Middle frontal gyrus (tissue), 1 donor: ENCODE measurements at regions not wholly inside any gene's neighbourhood (a gene's known extent, or its start where the extent isn't known, plus 50 kb on each side); places are given as distances from the start of the nearest gene placed in this dataset.
"Not testable (repeated sequence)": the region's sequence is repeated elsewhere in the genome, so short reads cannot be mapped to it uniquely, and the experiment has no call there.

ENCODE experiments used
- DNase-seq: peaks from one replicate; pipeline ENCODE4 v3.0.0-alpha.2; 2015; ENCODE audit warnings: low spot score; ENCODE audit errors: extremely low spot score

DNA sequence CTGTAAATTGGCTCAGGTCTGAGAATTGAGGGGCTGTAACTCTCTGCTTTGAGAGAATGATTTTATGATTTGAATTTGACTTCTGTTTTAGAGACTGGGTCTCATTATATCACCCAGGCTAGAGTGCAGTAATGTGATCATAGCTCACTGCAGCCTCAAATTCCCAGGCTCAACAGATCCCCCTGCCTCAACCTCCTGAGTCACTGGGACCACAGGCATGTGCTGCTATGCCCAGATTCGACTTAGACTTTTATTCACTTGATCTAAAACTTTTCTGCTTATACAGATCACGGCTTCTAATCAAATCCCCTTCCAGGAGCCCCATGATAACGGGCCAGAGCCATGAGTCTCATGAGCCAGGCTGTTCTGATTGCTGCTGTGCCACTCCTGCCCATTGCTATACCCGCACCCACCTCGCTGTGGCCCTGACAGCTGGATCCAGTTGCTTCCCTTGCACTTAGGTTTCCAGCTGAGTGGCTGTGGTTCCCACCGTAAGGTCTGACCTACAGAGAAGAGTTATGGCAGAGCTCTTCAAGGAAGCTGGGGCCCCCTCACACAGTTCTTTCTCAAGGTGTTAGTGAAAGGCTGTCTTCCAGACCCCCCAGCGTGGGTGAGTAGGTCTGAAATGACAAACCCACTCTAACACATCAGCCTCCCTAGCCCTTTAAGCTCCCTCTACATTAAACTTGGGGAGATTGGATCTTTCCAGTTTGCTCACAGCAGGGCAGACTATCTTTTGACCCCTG lies 251.2 kb upstream of the SGCG start:
- no peak for DNase-seq

DNA sequence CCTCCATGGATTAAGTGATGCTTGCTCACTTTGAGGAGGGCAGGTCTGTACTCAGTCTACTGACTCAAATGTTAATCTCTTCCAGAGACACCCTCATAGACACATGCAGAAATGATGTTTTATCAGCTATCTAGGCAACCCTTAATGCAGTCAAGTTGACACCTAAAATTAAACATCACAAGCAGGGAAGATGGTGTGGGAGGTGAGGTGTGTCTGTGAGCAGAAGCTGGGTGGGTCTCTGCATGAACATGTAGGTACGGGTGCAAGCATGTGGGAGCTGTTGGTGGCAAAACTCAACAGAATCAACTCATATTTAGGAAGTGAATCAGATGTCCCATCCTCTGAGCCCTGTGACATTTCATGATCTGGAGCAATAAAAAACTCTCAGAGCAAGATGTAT lies 249.2 kb upstream of the SGCG start:
- no peak for DNase-seq

DNA sequence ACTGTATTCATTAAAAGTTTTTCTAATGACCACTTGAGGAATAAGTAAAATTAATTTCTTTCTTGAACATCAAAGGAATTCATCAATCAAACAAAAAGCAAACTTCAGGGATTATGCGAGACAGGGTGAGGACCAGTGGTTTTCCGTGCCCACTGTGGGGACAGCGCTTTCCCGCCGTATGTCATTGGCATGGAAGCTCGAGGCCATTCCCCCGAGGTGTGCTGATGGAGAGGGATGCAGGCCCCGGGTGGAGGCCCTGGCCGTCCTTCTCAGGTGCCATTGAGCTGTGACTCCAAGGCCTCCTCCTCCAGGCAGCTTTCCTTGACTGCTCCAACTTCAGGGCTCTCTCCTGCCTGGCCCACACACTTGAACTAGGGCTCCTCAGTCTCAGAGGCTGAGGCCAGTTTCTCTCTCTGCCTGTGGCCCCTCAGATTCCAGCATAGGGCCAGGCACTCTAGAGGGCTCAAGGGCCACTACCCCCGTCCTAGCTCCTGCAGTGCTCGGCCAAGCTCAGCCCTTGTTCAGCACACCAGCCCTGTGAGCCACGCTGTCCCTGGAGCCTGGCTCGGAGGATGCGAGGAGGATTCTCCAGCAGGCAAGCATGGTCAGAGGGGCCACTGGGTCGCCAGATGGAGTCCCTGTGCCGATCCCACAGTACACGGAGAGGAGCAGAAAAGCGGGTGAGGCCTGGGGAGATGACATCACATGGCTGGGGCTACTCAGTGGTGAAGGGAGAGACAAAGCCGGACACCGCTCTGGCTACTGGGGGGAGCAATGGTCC lies 248.0 kb upstream of the SGCG start:
- not testable (repeated sequence) for DNase-seq

DNA sequence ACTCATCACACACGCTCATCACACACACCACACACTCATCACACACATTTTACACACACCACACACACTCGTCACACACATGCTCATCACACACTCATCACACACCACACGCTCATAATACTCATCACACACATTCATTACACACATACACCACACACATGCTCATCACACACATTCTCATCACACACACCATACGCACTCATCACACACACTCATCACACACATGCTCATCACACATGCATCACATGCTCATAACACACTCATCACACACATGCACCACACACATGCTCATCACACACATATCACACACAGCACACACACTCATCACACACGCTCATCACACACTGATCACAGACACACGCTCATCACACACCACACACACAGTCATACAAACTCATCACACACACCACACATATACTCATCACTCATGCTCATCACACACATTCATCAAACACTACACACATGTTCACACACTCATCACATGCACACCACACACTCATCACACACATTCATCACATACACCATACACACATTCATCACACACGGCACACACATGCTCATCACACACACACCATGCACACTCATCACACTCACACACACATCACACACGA lies 247.1 kb upstream of the SGCG start:
- no peak for DNase-seq

DNA sequence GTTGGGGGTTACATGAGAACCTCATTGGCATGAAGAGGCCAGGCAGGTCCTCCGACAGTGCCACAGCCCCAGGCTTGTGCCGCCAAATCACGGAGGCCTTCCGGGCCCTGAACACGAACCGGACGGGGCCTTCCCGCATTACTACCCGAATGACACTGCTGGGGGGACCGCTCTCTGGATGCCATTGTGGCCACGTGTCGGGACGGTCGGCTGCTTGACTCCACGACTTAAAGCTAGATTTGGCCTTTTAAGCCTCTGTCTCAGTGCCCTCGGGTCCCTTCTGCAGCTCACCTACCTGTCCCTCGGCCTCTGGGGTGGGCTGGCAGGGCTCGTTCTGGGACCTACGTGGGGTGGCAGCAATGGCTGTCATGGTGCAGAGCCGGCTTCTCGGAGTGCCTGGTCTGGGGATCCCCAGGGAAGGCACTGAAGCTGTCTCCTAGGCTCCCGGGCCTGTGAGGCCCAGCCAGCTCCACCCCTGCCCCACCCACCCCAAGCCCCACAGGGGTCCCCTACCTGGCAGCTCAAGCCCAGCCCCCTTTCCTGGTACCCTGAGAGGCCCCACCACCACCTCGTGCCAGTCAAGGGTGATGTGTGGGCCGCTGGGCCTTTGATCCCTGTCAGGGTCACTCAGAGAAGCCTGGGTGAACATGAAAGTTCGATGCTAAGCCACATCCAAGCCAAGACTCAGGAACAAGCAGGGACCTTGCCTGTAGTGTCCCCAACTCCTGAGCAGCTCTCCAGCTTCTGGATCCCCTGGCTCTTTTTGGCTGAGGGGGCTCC lies 245.8 kb upstream of the SGCG start:
- no peak for DNase-seq

DNA sequence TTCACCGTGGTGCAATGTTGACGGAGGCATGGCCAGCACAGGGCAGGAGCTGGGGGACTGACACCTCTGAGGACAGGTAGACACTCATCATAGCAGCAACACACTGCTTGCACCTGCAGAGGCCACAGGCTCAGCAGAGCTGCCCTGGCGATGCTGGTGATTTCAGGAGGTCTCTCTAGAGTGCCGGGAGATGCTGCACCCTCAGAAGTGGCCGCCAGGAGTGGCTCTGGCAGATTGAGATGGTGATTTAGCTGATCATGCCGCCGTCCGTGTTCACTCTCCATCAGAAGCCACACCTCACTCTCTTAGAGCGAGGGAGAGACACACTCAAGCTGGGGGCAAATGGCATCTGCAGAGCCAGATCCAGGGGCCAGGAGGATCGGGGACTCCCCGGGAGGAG lies 244.6 kb upstream of the SGCG start:
- DNase-seq, result no peak

DNA sequence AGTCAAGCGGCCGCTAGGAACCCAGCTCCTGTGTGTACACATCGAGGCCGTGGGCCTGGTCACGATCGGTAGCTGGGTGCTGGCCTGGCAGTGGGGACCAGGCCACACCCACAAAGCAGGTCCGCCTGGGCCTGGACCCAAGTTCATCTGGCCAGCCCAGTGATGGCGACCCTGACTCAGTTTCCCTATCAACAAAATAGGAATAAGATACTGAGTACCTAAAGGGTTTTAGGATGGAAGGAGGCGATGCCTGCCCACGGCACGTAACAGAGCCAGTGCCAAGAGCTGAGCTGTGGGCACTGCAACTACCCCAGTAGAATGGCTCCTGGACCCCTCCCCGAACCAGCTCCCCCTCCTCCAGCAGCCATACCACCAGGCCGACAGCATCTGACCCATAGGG lies 243.5 kb upstream of the SGCG start:
- DNase-seq, result no peak

DNA sequence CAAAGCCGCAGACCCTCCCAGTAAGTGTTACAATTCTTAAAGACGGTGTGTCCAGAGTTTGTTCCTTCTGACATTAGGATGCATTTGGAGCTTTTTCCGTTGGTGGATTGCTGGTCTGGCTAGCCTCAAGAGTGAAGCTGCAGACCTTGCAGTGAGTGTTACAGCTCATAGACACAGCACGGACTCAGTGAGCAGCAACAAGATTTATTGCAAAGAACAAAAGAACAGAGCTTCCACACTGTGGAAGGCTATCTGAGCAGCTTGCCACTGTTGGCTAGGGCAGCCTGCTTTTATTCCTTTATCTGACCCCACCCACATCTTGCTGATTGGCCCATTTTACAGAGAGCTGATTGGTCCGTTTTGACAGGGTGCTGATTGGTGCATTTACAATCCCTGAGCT lies 242.8 kb upstream of the SGCG start:
- no peak for DNase-seq

DNA sequence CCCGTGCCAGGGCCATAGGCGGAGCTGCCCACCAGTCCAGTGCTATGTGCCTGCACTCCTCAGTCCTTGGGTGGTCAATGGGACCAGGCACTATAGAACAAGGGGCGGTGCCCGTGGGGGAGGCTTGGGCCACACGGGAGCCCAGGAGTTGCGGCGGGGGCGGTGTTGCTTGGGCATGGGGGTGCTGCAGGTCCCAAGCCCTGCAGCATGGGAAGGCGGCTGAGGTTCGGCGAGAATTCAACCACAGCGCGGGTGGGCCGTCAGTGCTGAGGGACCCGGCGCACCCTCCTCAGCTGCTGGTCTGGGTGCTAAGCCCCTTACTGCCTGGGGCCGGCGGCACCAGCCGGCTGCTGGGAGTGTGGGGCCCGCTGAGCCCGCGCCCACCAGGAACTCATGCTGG lies 242.2 kb upstream of the SGCG start:
- no peak for DNase-seq

DNA sequence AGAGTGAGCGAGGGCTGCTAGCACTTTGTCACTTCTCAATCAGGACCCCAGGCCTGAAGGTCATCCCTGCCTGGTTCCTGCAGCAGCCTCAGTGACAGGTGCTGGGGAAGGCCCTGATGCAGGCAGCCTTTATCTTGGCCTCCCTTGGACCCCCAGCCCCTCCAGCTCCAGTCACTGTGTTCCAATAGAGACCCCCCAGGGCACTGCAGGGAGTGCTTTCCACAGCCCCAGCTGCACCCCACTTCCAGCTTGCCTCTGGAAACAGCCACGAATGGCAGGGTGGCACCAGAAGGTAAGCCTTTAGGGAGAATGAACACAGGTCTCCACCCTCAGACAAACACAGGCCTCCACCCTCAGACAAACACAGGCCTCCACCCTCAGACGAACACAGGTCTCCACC lies 241.6 kb upstream of the SGCG start:
- DNase-seq, result no peak

DNA sequence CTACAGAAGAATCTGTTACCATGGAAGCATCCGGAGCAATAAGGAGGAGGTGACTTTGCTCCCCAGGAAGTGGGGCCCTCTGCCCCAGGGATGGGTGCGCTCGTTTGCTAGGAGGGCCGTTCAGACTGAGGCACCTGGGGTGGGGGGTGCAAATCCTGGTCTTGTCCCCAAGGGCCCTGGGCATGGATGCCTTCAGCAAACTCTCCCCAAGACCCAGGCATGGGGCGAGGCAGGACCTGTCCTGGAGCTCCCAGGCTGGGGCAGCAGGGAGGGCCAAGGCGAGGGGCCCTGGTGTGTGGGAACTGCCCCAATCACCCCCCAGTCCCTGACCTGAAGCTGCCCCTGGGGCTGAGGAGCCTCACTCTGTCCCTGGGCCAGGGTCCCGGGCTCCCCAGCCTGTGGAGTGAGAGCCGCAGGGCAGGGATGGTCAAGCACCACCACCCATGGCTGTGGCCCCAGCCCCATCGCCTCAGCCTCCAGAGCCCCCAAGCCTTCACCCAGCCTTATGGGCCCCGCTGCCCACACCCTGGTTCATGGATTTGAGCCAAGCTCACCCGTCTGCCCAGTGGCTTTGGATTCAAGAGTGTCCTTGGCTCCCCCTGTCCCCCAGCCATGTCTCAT lies 240.6 kb upstream of the SGCG start:
- DNase-seq, result no peak

DNA sequence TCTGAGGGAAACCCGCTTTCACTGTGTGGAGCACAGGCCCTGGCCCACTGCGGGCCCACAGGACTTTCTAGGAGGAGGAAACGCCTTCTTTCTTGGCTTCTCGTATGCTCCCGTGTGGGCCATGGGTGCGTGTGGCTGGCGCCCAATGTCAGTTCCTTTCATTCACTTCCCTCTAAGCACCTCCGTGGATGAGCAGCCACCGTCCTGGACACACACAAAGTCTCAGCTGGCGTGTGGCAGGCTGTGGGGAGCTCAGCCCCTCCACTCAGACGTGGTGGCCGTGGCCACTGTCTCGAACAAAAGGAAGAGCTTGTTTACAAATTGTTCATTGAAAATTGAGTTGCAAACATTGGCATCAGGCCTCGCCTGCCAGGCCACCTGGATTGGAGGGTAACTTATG lies 240.0 kb upstream of the SGCG start:
- no peak for DNase-seq

DNA sequence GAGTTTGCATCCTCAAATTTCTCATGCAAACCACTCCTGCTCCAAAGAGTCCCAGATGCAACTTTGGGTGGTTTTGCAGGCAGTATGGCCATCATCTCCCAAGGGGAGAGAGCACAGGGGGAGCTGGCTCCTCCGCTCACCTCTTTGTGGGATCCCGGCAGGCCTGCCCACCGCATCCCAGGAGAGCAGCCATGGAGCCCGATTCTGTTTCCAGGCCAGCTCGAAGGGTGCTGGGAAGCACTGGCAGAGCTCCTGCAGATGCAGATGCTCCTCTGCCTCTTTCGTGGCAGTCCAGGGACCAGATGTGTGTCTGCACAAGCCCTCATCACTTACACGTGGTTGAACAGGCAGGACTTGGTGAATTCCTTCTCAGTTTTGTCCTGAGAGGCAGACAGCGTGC lies 239.3 kb upstream of the SGCG start:
- not testable (repeated sequence) for DNase-seq

DNA sequence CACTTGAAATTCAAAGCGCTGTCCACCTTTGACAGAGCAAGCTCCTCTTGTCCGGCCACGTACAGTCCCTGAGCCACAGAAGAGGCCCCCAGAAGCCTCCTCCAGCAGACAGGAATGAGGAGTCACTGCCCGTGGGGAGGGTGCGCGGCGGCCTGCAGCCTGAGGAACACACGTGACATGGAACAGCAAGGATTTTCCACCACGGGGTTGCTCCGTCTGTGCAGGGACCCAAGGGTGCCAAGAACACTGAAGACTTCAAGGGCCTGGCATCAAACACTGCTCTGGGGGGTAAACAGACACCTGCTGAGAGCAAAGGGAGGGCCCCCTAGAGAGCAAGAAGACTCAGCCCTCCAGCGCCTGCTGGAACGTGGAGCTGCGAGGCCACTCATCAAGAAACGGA lies 237.9 kb upstream of the SGCG start:
- DNase-seq, result not testable (repeated sequence)

DNA sequence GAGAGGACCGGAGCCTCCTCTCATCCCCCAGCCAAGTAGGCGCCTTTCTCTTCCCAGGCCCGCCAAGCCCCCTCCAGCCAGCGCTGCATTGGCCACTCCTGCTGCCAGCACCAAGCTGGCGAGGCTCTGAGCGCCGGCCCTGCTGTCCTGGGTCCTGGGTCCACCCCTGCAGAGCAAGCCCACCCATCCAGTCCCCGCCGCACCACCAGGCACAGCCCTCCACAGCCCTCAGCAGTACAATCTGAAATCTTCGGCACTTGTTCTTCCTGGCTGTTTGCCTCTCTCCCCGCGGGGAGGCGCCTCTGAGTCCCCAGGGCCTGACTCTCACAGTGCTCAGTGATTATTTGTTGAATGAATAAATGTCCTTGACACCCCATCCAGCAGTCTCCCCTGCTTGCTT lies 236.4 kb upstream of the SGCG start:
- DNase-seq, result no peak

DNA sequence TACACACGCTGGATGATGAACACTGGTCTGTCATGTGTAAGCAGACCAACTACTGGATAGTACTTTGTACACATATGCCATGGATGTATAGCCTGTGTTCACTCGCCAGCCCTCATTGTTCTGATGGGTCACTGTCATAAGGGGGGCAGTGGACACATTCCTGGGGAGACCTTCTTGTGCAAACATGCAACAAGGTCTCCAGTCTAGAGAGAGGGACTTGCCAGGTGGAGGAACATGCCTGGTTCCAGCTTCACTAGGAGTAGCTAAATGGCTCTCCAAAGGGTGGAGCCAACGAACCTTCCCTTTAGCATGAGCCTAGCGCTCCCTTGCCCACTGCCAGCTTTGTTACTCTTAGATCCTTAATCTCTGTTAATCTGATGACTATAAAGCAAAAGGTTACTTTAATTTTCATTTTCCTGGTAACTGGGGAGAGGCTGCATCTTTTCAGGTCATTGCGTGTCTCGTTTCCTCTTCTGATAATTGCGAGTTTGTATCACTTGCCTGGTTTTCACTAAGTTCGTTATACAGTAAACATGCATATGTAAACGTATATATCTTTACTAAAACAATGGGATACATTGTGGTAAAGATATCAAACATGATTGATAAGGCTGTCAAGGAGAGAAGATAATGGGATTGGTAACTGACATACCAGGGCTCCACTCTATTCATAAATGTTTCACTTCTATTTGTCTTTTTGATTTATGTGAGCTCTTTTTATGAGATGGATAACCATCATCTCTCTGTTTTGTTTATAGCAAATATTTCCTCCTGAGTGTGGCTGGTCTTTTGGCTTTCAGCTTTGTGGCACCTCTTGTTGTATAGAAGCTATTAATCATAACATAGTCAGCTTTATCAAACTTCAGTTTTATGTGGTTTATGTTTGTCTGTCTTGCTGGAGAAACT lies 235.2 kb upstream of the SGCG start:
- DNase-seq, result no peak

DNA sequence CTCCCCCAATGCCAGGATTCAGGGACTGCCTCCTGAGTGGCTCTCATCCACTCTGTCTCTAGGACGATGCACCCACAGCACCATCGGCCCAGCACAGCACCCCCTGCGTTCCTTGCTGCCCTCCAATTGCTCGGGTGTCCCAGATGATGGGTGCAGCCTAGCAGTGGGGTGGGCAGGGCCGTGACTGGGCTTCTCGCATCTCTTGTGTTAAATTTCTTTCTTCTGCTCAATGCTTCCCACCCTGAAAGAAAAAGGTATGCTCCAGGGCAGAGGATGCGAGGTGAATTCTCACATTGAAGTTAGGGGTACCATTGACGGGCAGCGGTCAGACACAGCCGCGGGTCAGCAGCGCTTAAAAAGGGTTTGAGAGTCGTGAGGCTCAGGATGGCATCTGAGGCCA lies 232.4 kb upstream of the SGCG start:
- DNase-seq, result no peak

DNA sequence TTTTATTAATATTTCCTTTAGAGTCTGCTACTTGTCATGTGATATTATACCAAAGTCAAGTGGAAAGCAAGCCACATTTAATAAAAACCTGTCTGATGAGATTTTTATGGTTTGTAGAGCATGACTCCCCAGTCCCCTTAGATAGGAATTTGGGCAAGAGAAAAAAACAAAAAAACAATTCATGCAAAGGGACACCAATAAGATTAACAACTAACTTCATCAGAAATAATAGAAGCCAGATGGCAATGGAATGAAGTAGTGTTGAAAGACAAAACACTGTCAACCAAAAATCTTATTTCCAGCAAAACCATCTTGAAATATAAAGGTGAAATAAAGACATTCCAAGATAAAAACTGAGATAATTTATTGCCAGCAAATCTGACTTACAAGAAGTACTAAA lies 228.8 kb upstream of the SGCG start:
- DNase-seq, result not testable (repeated sequence)

DNA sequence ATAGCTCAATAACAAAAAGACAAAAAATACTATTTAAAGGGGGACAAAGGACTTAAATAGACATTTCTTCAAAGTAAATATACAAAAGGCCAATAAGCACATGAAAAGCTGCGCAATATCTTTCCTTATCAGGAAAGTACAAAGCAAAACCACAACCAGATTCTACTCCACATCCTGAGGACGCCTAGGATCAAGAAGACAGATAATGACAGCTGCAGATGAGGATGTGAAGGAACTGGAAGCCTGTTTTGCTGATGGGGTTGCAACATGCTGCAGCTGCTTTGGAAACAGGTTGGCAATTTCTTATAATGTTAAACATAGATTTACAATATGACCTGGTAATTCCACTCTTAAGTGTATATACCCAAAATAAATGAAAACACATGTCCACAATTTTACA lies 225.6 kb upstream of the SGCG start:
- not testable (repeated sequence) for DNase-seq

DNA sequence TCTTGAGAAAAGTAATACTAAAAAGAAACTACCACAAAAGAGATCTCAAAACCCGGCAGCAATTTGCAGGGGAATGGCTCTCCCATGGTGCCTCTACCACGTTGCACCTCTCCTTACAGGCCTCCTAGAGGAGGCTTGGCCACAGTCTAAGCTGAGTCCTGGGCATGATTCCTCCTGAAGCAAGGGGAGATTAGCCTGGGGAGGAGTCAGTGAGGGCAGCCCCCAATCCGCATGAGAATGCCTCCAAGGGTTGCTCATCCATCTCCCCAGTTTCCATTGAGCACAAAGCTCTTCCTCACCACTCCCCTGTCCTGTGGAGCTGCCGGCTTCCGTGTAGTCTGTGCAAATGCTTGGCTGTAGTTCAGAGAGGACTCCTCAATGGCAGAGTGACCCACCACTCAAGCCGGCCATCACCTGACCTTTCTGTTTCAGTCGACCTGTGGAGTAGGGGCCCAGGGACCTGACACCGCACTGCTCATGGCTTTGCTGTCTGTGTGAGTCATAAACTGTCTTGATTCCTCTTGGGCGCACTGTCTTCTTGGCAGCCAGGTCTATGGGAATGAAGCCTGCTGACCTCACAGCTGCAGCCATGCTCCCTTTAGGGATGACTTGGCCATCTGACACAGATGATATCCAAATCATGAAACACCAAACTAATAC lies 224.2 kb upstream of the SGCG start:
- DNase-seq, result not testable (repeated sequence)
